HepG2 (cell line): ENCODE measurements at regions not wholly inside any gene's neighbourhood (a gene's known extent, or its start where the extent isn't known, plus 50 kb on each side); places are given as distances from the start of the nearest gene placed in this dataset.

Experiments used
- ATAC-seq: fragments of 200-7000 bp; cut with Tn5 transposase; 3 replicates; pipeline ENCODE4 v1.9.1; 2020; ENCODE audit warnings: mild to moderate bottlenecking, moderate library complexity
- BruUV-seq: library from RNA; stranded (reverse); fragments of 400-500 nt; replicated peaks from 2 replicates; lab custom pipeline; 2021; lab: Mats Ljungman, UMichigan
- CTCF ChIA-PET: fragments of 300-600 bp; formaldehyde crosslinking; extraction: SDS; loops from one replicate; lab custom pipeline; 2021; ENCODE audit warnings: low total read pairs, inconsistent platforms, low intra/inter-chr PET ratio; lab: Yijun Ruan, JAX
- POLR2A ChIA-PET: fragments of 350-600 bp; sonication (Branson Sonifier 250); formaldehyde crosslinking; loops from one replicate; lab custom pipeline; 2020; ENCODE audit warnings: antibody characterized with exemption, inconsistent platforms; lab: Yijun Ruan, JAX
- DNase-seq: peaks from one replicate; pipeline ENCODE4 v3.0.0-alpha.2; 2015; ENCODE audit warnings: low spot score
- FAIRE-seq: peaks from 3 replicates; lab custom pipeline; 2011; peaks lifted over from hg19 to GRCh38; lab: Jason Lieb, UNC
- H2AFZ ChIP-seq: one replicate; pipeline ENCODE4 v1.6.1; 2011; ENCODE audit warnings: low read length, inconsistent platforms
- H3K27ac ChIP-seq: fragments of 300-600 bp; 3 replicates; pipeline ENCODE4 v1.8.0; 2011; ENCODE audit warnings: mixed run types, mild to moderate bottlenecking, mixed read lengths, low read length, inconsistent platforms; ENCODE audit not compliant: insufficient read depth; ENCODE audit errors: extremely low read length
- H3K27me3 ChIP-seq, 2 experiments: fragments of 200-600 bp in 1 of 2; 2 replicates in 1 of 2; 3 replicates in 1 of 2; pipeline versions ENCODE4 v1.6.0 to v1.8.0; 2011; ENCODE audit warnings: low read length in 2 of 2, mild to moderate bottlenecking in 2 of 2, moderate library complexity in 2 of 2, inconsistent platforms in 1 of 2; ENCODE audit not compliant: insufficient read depth in 2 of 2, control insufficient read depth in 1 of 2
- H3K36me3 ChIP-seq, 2 experiments: fragments of 200-600 bp in 1 of 2; replicated peaks in 1 of 2; 2 replicates in 1 of 2; 3 replicates in 1 of 2; pipeline versions ENCODE4 v1.5.1 to v1.8.0; 2011; ENCODE audit warnings: low read length in 2 of 2, inconsistent platforms in 1 of 2; ENCODE audit not compliant: insufficient read depth in 2 of 2, control insufficient read depth in 1 of 2
- H3K4me1 ChIP-seq: 2 replicates; pipeline ENCODE4 v1.5.1; 2012; ENCODE audit warnings: low read length, inconsistent platforms; ENCODE audit not compliant: insufficient read depth
- H3K4me2 ChIP-seq: 2 replicates; pipeline ENCODE4 v1.6.0; 2011; ENCODE audit warnings: low read depth, low read length, inconsistent platforms
- H3K4me3 ChIP-seq, 3 experiments: fragments of 200-600 bp in 1 of 3; sonication (generic), shearing (Covaris generic) in 1 of 3; replicated peaks in 1 of 3; 2 replicates each; pipeline ENCODE4 v1.5.1; 2011 to 2016; ENCODE audit warnings: low read length in 3 of 3, inconsistent platforms in 2 of 3, low read depth in 2 of 3, mild to moderate bottlenecking in 2 of 3, control low read depth in 1 of 3, mixed read lengths in 1 of 3; ENCODE audit not compliant: insufficient read depth in 1 of 3
- H3K79me2 ChIP-seq: one replicate; pipeline ENCODE4 v1.6.1; 2011; ENCODE audit warnings: low read length, inconsistent platforms; ENCODE audit not compliant: insufficient read depth
- H3K9ac ChIP-seq: 2 replicates; pipeline ENCODE4 v1.6.0; 2011; ENCODE audit warnings: mild to moderate bottlenecking, low read depth, low read length, inconsistent platforms; ENCODE audit not compliant: insufficient read depth
- H3K9me3 ChIP-seq: 2 replicates; pipeline ENCODE4 v1.5.1; 2012; ENCODE audit warnings: mild to moderate bottlenecking, low read length
- H4K20me1 ChIP-seq: 2 replicates; pipeline ENCODE4 v1.6.0; 2011; ENCODE audit warnings: inconsistent platforms, mild to moderate bottlenecking, low read length, moderate library complexity; ENCODE audit not compliant: insufficient read depth
- CREB1 ChIP-seq, 2 experiments: fragments of 450-650 bp in 1 of 2; IDR thresholded peaks; 2 replicates each; pipeline ENCODE4 v1.6.1; 2016 to 2017; ENCODE audit warnings: control low read depth in 1 of 2, mild to moderate bottlenecking in 1 of 2, missing compliant biosample characterization in 1 of 2, missing genetic modification characterization in 1 of 2
- GPN1 ChIP-seq: sonication (generic); formaldehyde crosslinking; IDR thresholded peaks from 2 replicates; pipeline ENCODE4 v1.5.1; 2020; ENCODE audit warnings: missing genetic modification reagents, borderline replicate concordance
- HNRNPL ChIP-seq: fragments of 200-400 bp; formaldehyde crosslinking; IDR thresholded peaks from 2 replicates; pipeline ENCODE4 v1.6.1; 2017; ENCODE audit warnings: mild to moderate bottlenecking, low read depth, low read length
- NR2F6 ChIP-seq, 2 experiments: IDR thresholded peaks; 2 replicates each; pipeline ENCODE4 v1.6.1; 2016; ENCODE audit warnings: antibody characterized with exemption in 1 of 2, mild to moderate bottlenecking in 1 of 2
- PRMT3 ChIP-seq: sonication (generic); formaldehyde crosslinking; IDR thresholded peaks from 2 replicates; pipeline ENCODE4 v1.8.1; 2022; ENCODE audit warnings: low read depth, mild to moderate bottlenecking, moderate library complexity, missing genetic modification reagents, borderline replicate concordance
- RXRB ChIP-seq: IDR thresholded peaks from 2 replicates; pipeline ENCODE4 v1.6.1; 2016; ENCODE audit warnings: borderline replicate concordance, missing genetic modification reagents, missing compliant biosample characterization
- SPEN ChIP-seq: sonication (generic); formaldehyde crosslinking; IDR thresholded peaks from 2 replicates; pipeline ENCODE4 v1.5.1; 2020; ENCODE audit warnings: low read depth, mild to moderate bottlenecking, missing genetic modification reagents
- THYN1 ChIP-seq: sonication (generic); formaldehyde crosslinking; IDR thresholded peaks from 2 replicates; pipeline ENCODE4 v1.8.1; 2023; ENCODE audit warnings: low read depth, mild to moderate bottlenecking, moderate library complexity, missing genetic modification reagents, borderline replicate concordance
- ZBTB4 ChIP-seq: sonication (generic); formaldehyde crosslinking; IDR thresholded peaks from 2 replicates; pipeline ENCODE4 v1.4.0; 2020; ENCODE audit warnings: missing genetic modification reagents, mild to moderate bottlenecking, borderline replicate concordance
- ZNF530 ChIP-seq: sonication (generic); formaldehyde crosslinking; IDR thresholded peaks from 2 replicates; pipeline ENCODE4 v1.5.0; 2020; ENCODE audit warnings: low read depth, mild to moderate bottlenecking, missing genetic modification reagents
- ZNF546 ChIP-seq: sonication (generic); formaldehyde crosslinking; conservative IDR thresholded peaks from 2 replicates; pipeline ENCODE4 v1.8.1; 2023; ENCODE audit warnings: mild to moderate bottlenecking, missing genetic modification reagents
- ZNF678 ChIP-seq: sonication (generic); formaldehyde crosslinking; IDR thresholded peaks from 2 replicates; pipeline ENCODE4 v1.4.0; 2020; ENCODE audit warnings: mild to moderate bottlenecking, missing genetic modification reagents
- ZNF782 ChIP-seq: sonication (generic); formaldehyde crosslinking; IDR thresholded peaks from 2 replicates; pipeline ENCODE4 v1.4.0; 2020; ENCODE audit warnings: missing genetic modification reagents, mild to moderate bottlenecking, borderline replicate concordance
- WGBS: methylation state at CpG from one replicate; pipeline ENCODE4 v1.1.6; 2017; ENCODE audit warnings: low lambda C conversion rate; 5-methylcytosine and 5-hydroxymethylcytosine counted together
- in situ Hi-C: cut with HindIII; loops from 2 replicates; pipeline ENCODE4 v1.10.0; 2017; ENCODE audit warnings: low pct_unique_long_range_greater_than_20kb; ENCODE audit not compliant: extremely low pct_ligation_motif_present
- intact Hi-C: fragments of 100-400 bp; cut with micrococcal nuclease; formaldehyde crosslinking; loops from one replicate; pipeline ENCODE4 v1.10.0; 2022; ENCODE audit not compliant: unreplicated experiment
- TF ChIP-seq, protein P1 (sequence below): sonication (generic); formaldehyde crosslinking; IDR thresholded peaks from 2 replicates; pipeline ENCODE4 v1.8.0; 2022; ENCODE audit warnings: mild to moderate bottlenecking, missing genetic modification reagents, borderline replicate concordance
- TF ChIP-seq, protein P2 (sequence below): sonication (generic); formaldehyde crosslinking; IDR thresholded peaks from 2 replicates; pipeline ENCODE4 v1.5.0; 2020; ENCODE audit warnings: missing genetic modification reagents

DNA sequence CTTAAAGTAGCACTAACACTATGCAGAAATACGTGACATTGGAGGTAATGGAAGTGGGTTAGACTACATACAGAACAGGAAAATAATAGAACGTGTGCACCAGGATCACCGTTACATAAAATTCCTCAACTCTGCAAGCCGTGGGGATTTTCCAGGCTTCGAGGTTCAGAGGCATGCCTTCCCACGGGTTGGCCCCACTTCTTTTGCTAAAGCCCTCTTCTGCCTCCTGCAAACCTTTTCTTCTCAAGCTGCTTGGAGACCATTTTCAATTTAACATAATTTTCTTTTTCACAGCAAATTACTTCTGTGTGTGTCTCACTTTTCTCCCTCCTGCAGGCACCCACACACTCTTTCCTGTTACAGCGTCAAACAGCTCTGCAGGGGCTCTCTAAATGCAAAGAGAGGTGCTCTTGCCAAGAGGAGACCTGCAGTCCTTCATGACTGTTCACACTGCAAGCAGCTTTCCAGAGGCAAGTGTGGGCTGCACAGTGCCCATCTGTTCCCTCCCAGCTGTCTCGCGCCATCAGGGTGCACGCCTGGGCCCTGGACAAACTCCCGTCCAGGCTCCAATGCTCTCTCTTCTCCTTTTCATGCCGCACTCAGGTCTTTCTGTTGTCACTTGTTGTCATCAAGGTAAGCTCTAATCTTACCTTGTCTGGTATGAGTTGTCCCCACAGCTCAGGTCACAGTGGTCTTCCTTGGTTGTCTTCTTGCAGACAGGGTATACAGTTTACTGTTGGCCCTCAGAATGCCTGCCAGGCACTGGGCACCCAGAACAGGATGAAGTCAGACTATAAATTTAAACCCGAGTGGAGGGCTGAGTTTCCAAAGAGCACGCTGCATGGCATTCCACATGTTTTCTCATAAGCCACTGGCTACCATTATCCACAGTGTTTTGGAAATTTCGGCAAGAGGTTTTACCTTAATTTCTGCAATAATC is 164.8 kb upstream of the GGTLC1 start (continued):
- TF ChIP-seq ZBTB4 (CRISPR knock-in tag) (no peak), ZNF678 (CRISPR knock-in tag) (no peak), ZNF530 (CRISPR knock-in tag) (no peak), ZNF546 (no peak), THYN1 (CRISPR knock-in tag) (no peak), PRMT3 (CRISPR knock-in tag) (no peak)

DNA sequence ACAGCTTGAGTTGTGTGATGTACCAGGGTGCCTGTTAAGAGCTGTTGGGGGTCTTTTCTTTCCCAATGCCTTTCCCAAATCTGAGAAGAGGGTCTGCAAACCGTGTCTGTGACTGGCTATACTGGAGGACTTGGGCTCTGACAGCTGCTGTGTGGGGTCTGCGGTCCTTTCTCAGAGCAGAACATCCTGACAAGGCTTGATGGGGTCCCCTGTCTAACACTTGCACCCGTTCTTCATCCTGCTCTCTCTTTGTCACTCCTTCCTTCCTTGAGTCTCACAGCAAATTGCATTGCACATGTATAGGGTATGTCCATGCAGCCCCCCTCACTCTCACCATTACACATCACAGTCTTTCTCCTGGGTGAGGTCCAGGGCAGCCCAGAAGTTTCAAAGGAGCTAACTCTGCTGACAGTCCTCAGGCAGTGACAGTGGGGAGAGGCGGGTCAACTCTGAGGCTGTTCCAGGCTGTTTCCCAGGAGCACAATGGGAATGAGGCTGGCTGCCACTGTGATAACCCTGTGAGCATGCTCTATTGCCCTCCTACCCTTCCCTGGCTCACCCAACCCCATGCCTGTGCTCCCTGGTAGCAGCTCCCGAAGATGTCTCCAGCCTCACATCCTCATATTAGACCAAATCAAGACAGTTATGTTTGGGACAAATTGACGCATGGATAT is 163.2 kb upstream of the GGTLC1 start:
- CTCF ChIA-PET = no interaction called here
- Histone ChIP-seq H3K4me1 (no peaks in the 10 kb centered on the region), H3K27me3 (no peaks in the 10 kb centered on the region; a peak in 1 of 5 replicates), H3K4me3 (no peak overlapping the region), H3K4me2 (no peak overlapping the region), H4K20me1 (0 out of 2 replicates have a peak, but pooled peaks cover 3% of the 10 kb centered on the region), H3K27ac (no peak overlapping the region), H3K36me3 (no peaks in the 10 kb centered on the region), H3K9me3 (no peaks in the 10 kb centered on the region), H2AFZ (no peak overlapping the region), H3K79me2 (no peaks in the 10 kb centered on the region), H3K9ac (no peak overlapping the region)
- ATAC-seq (no peak), FAIRE-seq (no peak), DNase-seq (no peak)
- WGBS = 23% methylated on average over 6 of the region's 6 CpGs
- in situ Hi-C loops (loop anchor here (25.0 kb wide), 1 partner anchor 214 kb away; no protein-coding TSS in a partner anchor), intact Hi-C loops (no loop called here)
- no TSS peak for BruUV-seq
- POLR2A ChIA-PET = no interaction called here
- TF ChIP-seq, protein P1, sequence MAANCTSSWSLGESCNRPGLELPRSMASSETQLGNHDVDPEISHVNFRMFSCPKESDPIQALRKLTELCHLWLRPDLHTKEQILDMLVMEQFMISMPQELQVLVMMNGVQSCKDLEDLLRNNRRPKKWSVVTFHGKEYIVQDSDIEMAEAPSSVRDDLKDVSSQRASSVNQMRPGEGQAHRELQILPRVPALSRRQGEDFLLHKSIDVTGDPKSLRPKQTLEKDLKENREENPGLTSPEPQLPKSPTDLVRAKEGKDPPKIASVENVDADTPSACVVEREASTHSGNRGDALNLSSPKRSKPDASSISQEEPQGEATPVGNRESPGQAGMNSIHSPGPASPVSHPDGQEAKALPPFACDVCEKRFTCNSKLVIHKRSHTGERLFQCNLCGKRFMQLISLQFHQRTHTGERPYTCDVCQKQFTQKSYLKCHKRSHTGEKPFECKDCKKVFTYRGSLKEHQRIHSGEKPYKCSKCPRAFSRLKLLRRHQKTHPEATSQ = no peak
- no peak for TF ChIP-seq HNRNPL
- TF ChIP-seq ZNF782 (CRISPR knock-in tag) = no peak
- TF ChIP-seq NR2F6 (IDR thresholded peaks at IDR 0.05) = no peak
- TF ChIP-seq NR2F6 (CRISPR knock-in tag; IDR thresholded peaks at IDR 0.05) = no peak
- TF ChIP-seq RXRB (CRISPR knock-in tag) = no peak
- TF ChIP-seq CREB1 (IDR thresholded peaks at IDR 0.05) = no peak
- TF ChIP-seq CREB1 (CRISPR knock-in tag; IDR thresholded peaks at IDR 0.05) = no peak
- TF ChIP-seq, protein P2, sequence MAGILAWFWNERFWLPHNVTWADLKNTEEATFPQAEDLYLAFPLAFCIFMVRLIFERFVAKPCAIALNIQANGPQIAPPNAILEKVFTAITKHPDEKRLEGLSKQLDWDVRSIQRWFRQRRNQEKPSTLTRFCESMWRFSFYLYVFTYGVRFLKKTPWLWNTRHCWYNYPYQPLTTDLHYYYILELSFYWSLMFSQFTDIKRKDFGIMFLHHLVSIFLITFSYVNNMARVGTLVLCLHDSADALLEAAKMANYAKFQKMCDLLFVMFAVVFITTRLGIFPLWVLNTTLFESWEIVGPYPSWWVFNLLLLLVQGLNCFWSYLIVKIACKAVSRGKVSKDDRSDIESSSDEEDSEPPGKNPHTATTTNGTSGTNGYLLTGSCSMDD = no peak
- no peak for TF ChIP-seq GPN1 (CRISPR knock-in tag)
- TF ChIP-seq SPEN (CRISPR knock-in tag) = no peak
